ENCODE measurements at regions not wholly inside any gene's neighbourhood (a gene's known extent, or its start where the extent isn't known, plus 50 kb on each side); places are given as distances from the start of the nearest gene placed in this dataset.

GRCh38 chr16:86203557-86204275, 304.8 kb downstream of the IRF8 start:
- no peak for DNase-seq

GRCh38 chr16:86205521-86206245, 304.6 kb upstream of the FOXF1 start:
- no peak for DNase-seq

- DNase-seq, result no peak
Measured at GRCh38 chr16:86207350-86207749, 303.0 kb upstream of the FOXF1 start.

- no peak for DNase-seq
Measured at GRCh38 chr16:86209202-86209601, 301.1 kb upstream of the FOXF1 start.

DNA sequence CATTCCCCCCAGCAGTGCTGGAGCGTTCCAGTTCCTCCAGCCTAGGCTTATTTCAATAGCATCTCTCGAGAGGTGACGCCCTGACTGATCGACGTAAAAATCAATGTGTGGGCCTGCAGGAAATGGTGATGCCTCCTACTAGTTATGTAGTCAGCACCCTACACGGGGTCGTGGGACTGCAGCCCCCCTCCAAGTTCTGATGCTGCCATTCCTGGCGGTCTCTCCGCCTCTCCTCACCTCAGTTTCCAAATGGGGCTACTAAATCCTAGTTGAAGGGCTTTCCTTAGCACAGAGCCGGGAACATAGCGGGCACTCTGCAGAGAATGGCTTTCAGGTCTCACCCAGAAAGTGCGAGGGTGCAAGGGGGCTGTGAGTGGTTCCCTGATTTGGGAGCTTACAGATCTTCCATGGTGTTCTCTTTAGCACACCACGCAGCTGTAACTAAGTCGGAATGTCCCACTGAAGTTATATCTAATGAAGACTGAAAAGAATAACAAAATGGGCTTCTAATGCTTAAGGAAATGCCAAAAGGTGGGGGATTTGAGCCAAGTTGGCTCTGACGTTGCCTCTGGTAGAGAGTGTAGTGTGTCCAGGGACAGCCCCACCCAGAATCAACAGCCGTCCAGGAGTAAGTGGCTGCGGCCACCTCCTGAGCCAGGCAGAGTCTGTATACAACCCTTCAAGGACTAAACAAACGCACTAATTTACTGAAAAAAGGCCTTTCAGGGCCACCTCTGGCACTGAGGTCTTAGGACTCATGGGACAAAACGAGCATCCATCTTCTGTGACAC, 299.7 kb upstream of the FOXF1 start:
- no peak for DNase-seq

GRCh38 chr16:86211265-86211664, 299.1 kb upstream of the FOXF1 start:
- DNase-seq, result no peak

GRCh38 chr16:86211800-86212199, 298.5 kb upstream of the FOXF1 start:
- DNase-seq, result no peak

DNA sequence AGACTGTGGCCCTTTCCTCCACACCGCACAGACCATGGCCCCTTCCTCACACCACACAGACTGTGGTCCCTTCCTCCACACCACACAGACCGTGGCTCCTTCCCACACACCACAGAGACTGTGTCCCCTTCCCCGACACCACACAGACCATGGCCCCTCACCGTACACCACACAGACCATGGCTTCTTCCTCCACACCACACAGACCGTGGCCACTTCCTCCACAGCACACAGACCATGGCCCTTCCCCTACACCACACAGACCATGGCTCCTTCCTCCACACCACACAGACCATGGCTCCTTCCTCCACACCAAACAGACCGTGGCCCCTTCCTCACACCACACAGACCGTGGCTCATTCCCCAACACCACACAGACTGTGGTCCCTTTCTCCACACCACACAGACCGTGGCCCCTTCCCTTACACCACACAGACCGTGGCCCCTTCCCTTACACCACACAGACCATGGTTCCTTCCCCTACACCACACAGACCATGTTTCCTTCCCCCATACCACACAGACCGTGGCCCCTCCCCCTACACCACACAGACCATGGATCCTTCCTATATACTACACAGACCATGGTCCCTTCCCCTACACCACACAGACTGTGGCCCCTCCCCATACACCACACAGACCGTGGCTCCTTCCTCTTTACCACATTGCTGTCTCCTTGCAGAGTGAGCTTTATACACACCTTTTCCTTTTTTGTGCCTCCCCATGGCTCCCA, 297.5 kb upstream of the FOXF1 start:
- peak; percentile 20 for DNase-seq

- no peak for DNase-seq
Measured at GRCh38 chr16:86213437-86214205, 296.7 kb upstream of the FOXF1 start.

GRCh38 chr16:86214326-86215232, 295.7 kb upstream of the FOXF1 start:
- DNase-seq, result no peak

DNA sequence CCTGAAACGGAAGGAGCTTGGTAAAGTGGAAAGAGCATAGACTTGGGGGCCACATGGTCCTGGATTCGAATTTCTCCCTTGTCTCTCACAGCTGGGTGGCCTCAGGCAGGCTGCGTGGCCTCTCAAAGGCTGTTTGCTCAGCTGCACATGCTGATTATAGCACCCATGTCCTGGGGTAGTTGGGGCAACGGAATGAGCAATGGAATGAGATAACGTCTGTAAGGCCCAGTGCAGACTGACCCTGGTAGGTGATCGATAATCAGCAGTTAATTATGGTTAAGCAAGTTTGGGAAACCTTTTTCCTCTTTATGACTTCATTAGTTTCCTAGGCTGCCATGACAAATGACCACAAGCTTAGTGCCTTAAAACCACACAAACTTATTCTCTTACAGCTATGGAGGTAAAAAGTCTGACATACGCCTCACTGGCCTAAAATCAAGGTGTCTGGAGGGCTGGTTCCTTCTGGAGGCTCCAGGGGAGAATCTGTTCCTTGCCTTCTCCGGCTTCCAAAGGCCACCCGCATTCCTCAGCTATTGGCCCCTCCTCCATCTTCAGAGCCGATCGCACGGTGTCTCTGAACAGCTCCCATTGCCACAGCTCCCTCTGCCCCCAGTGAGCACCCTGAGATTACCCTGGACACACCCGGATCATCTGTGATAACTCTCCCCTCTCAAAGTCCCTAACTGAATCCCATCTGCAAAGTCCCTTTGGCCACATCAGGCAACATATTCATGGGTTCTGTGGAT, 294.9 kb upstream of the FOXF1 start:
- DNase-seq, result no peak

DNA sequence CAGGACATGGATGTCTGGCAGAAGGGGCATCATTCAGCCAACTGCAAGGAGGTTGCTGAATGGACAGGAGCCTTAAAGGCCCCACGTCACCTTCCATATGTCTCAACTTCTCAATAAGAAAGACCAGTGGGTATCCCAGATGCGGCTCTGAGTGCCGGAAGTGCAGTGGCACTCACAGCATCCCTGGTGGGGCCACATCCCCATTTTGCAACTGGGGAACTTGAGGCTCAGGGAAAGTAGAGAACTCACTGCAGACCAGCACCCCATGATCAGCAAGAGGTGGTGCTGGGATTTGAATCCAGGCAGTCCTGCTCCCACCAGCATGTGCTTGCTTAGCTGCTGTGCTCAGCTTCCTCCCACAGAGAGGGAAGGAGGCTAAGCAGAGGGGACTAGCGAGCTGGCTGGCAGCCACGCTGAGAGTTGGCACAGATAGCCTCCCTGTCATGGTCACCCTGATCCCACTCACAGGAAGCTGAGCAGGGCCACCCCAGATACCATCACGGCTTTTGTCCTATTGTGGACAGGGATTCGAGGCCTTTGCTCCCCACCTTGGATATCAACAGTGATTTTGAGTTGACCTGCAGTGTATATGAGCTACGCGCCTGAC, 294.2 kb upstream of the FOXF1 start:
- DNase-seq, result no peak

GRCh38 chr16:86216591-86216990, 293.7 kb upstream of the FOXF1 start:
- no peak for DNase-seq

GRCh38 chr16:86217001-86217890, 293.1 kb upstream of the FOXF1 start:
- DNase-seq, result no peak

GRCh38 chr16:86217891-86218270, 292.4 kb upstream of the FOXF1 start:
- no peak for DNase-seq

DNA sequence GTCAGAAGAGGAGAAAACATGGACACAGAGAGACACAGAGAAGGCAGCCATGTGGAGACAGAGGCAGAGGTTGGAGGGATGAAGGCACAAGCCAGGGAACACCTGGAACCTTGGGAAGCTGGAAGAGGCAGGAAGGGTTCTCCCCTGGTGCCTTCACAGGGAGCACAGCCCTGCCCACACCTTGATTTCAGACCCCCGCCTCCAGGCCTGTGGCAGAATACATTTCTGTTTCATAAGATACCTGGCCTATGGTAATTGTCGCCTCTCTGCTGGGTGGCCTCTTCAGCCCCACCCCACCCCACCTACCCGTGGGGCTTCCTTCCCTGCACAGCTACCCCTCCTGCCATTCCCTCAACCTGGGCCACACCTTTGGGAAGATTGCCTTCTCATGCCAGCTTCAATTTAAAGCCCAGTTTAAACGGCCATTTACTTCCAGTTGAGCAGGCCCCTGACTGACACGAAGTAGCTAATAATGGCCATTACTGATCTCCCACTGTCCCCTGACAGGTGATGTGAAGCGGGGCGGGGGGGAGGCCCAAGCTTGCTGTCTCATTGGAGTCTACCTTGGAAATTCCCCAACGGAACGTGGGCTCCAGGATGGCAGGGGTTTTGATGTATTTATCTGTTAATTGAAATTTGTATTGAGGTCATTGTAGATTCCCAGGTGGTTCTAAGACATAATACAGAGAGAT, 291.7 kb upstream of the FOXF1 start:
- no peak for DNase-seq

- DNase-seq, result no peak
Measured at GRCh38 chr16:86219655-86220445, 290.5 kb upstream of the FOXF1 start.
